NB4 (cell line): ENCODE measurements at regions not wholly inside any gene's neighbourhood (a gene's known extent, or its start where the extent isn't known, plus 50 kb on each side); places are given as distances from the start of the nearest gene placed in this dataset.

Source experiments
- CTCF ChIP-seq: IDR thresholded peaks from one replicate; pipeline ENCODE4 v1.5.1; 2012; ENCODE audit warnings: low read depth, low read length
- MAX ChIP-seq: IDR thresholded peaks from 2 replicates; pipeline ENCODE4 v1.6.1; 2011; ENCODE audit warnings: low read depth, low read length
- MYC ChIP-seq: IDR thresholded peaks from 2 replicates; pipeline ENCODE4 v1.6.1; 2011; ENCODE audit warnings: low read depth, low read length
- POLR2A ChIP-seq: IDR thresholded peaks from 2 replicates; pipeline ENCODE4 v1.6.1; 2011; ENCODE audit warnings: mild to moderate bottlenecking; ENCODE audit not compliant: insufficient read length; ENCODE audit errors: extremely low read depth

- TF ChIP-seq CTCF (no peak), POLR2A (no peak), MAX (no peak), MYC (no peak)
These were observed 67.0 kb upstream of the KAZN start for GRCh38 chr1:14531519-14531918.
